Right cardiac atrium (tissue), 5 donors: ENCODE measurements at regions not wholly inside any gene's neighbourhood (a gene's known extent, or its start where the extent isn't known, plus 50 kb on each side); places are given as distances from the start of the nearest gene placed in this dataset.

Experiments
- ATAC-seq, 2 donors: fragments of 200-7000 bp; cut with Tn5 transposase; one replicate each; pipeline versions ENCODE4 v1.8.0 to v1.9.1; 2020; ENCODE audit warnings: moderate library complexity in 2 of 2, mild to moderate bottlenecking in 1 of 2
- DNase-seq, 3 donors: peaks; one replicate each; pipeline ENCODE4 v3.0.0-alpha.2; 2020
- H3K27ac ChIP-seq: one replicate; pipeline ENCODE4 v1.5.1; 2013; ENCODE audit warnings: mild to moderate bottlenecking, low read length, control low read depth, moderate library complexity
- H3K27me3 ChIP-seq: one replicate; pipeline ENCODE4 v1.6.1; 2013; ENCODE audit not compliant: control insufficient read depth, insufficient read depth
- H3K4me1 ChIP-seq: one replicate; pipeline ENCODE4 v1.6.1; 2013; ENCODE audit warnings: low read length; ENCODE audit not compliant: control insufficient read depth, insufficient read depth
- H3K4me3 ChIP-seq: one replicate; pipeline ENCODE4 v1.5.1; 2013; ENCODE audit warnings: low read length, control low read depth
- H3K9me3 ChIP-seq: one replicate; pipeline ENCODE4 v1.6.1; 2013; ENCODE audit warnings: low read length; ENCODE audit not compliant: control insufficient read depth
- WGBS: extraction: QIAGEN DNeasy Blood & Tissue Kit; methylation state at CpG from one replicate; pipeline ENCODE4 v1.1.7; 2013; 5-methylcytosine and 5-hydroxymethylcytosine counted together
- intact Hi-C, 4 donors: fragments of 100-400 bp; cut with DNase I; formaldehyde crosslinking; loops; one replicate each; pipeline versions ENCODE4 v1.11.0 to v1.14.0; 2022 to 2023
- donor health status: healthy with polysubstance abuse.
- donor health status: DM: no; HTN: yes; CAD: no.
- donor health status: DM: no; HTN: no; CAD: no.
- donor health status: DM: no; HTN: yes; CAD: no; lungs with severe emphysema.
- donor health status: DM: yes; HTN: yes; CAD: no.

DNA sequence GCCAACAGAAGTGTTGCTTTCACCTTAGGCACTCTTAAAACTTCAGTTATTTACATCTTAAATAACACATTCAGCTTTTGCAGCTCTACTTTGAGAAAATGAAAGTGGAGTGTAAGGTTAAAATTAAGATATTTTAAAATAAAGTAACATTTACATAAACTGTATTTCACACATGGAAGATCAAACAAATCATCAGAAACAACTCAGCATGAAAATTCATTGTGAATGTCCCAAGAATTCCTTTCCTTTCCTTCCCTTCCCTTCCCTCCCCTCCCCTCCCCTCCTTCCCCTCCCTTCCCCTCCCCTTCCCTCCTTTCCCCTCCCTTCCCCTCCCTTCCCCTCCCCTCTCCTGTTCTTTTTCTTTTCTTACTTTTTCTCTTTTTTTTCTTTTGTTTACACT lies 238.0 kb upstream of the DOK6 start:
- no peaks in the 10 kb centered on the region for H3K4me1 ChIP-seq
- no peaks in the 10 kb centered on the region for H3K9me3 ChIP-seq
- no peak for ATAC-seq
- DNase-seq: no peak
- H3K4me3 ChIP-seq: no peak overlapping the region
- H3K27me3 ChIP-seq: no peaks in the 10 kb centered on the region
- intact Hi-C loops: no loop called here
- no peak overlapping the region for H3K27ac ChIP-seq

DNA sequence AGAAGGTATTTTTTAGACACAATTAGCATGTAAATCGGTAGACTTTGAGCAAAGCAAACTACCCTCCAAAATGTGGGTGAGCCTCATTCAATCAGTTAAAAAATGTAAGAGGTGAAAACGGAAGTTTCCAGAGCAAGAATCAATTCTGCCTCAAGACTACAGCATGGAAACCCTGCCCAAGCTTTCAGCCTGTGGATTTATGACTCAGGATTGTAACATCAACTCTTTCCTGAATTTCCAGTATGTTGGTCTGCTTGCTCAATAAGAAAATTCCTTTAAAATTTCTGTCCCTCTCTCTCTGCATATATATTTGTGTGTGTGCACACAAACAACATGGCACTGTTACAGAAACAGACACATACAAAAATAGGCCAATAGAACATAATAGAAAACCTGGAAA lies 228.6 kb upstream of the DOK6 start:
- intact Hi-C loops: no loop called here
- WGBS: 83% methylated on average over 2 of the region's 2 CpGs
- ATAC-seq (no peak), DNase-seq (no peak)
- Histone ChIP-seq H3K27me3 (no peaks in the 10 kb centered on the region), H3K4me3 (no peak overlapping the region), H3K4me1 (no peaks in the 10 kb centered on the region), H3K27ac (no peak overlapping the region), H3K9me3 (no peaks in the 10 kb centered on the region)

DNA sequence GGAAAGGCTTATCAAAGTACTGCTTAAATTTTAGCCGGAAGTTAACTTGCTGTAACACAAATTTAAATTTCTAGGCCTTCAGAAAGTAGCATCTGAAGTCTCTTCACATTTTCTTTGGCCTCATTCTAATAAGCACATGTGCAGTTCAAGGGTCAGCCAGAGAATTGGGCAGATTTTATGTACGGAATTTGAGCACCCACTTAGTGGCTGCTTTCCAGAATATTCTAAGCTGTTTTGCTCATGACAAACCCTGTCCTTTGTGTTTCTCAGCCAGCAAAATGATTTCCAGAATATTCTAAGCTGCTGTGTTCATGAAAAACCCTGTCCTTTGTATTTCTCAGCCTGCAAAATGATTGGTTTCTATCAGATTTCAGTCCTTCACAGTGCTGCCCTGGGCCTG lies 225.0 kb upstream of the DOK6 start:
- no peak overlapping the region for H3K4me3 ChIP-seq
- no peak overlapping the region for H3K27ac ChIP-seq
- intact Hi-C loops: no loop called here
- H3K4me1 ChIP-seq: no peaks in the 10 kb centered on the region
- 57% methylated on average over 2 of the region's 2 CpGs for WGBS
- H3K27me3 ChIP-seq: no peaks in the 10 kb centered on the region
- no peak for DNase-seq
- H3K9me3 ChIP-seq: no peaks in the 10 kb centered on the region
- no peak for ATAC-seq

DNA sequence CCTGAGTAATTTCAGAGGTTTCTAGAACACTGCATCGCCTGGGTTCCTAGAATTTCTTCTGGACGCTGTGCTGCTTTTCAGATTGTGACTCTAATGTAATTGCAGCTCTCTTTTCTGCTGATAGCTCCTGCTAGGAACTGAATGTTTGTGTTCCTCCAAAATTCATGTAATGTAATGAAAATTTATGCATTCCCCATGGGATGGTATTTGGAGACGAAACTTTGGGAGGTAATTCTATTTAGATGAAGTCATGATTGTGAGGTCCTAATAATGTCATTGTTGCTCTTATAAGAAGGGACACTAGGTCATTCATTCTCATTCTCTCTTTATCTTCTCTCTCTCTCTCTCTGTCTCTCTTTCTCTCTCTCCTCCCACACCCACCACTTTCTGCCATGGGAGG lies 223.9 kb upstream of the DOK6 start:
- no peaks in the 10 kb centered on the region for H3K4me1 ChIP-seq
- intact Hi-C loops: no loop called here
- no peak overlapping the region for H3K4me3 ChIP-seq
- no peaks in the 10 kb centered on the region for H3K9me3 ChIP-seq
- H3K27ac ChIP-seq: no peak overlapping the region
- WGBS: 75% methylated on average over 3 of the region's 3 CpGs
- ATAC-seq (no peak), DNase-seq (no peak)
- H3K27me3 ChIP-seq: no peaks in the 10 kb centered on the region

DNA sequence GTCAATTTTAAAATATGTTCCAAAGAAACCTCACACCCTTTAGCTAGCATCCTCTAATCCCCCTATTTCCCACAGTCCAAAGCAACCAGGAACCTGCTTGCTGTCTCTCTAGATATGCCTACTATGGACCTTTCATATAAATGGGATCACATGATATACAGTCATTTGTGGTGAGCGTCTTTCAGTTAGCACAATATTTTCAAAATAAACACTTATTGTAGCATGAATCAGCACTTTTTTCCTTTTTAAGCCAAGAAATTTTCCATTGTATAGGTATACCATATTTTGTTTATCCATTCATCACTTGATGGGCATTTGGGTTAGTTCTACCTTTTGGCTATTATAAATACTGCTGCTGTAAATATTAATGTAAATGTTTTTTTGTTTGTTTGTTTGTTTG lies 223.0 kb upstream of the DOK6 start:
- no peaks in the 10 kb centered on the region for H3K4me1 ChIP-seq
- no peaks in the 10 kb centered on the region for H3K9me3 ChIP-seq
- ATAC-seq (no peak), DNase-seq (no peak)
- no peak overlapping the region for H3K27ac ChIP-seq
- H3K4me3 ChIP-seq: no peak overlapping the region
- WGBS: 86% methylated on average over 1 of the region's 1 CpG
- H3K27me3 ChIP-seq: no peaks in the 10 kb centered on the region
- intact Hi-C loops: no loop called here

DNA sequence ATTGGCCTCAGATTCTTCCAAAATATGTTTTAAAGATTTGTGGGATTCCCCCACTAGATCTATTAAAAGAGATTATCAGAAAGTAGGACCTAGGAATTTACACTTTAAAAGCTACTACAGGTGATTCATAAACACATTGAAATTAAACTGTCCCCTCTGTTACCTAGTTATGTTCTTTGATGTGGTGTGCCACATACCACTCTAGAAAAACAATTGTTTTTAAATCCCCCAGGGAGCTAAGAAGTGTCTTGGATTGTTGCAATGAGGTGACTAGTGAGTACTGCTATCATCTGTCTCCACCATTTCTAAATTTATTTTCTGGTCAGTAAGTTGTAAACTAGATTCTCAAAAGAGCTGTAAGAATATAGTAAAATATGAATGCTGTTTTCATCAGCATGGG lies 214.5 kb upstream of the DOK6 start:
- H3K4me1 ChIP-seq: no peaks in the 10 kb centered on the region
- DNase-seq: no peak
- H3K9me3 ChIP-seq: no peaks in the 10 kb centered on the region
- intact Hi-C loops: no loop called here
- no peak overlapping the region for H3K4me3 ChIP-seq
- no peak overlapping the region for H3K27ac ChIP-seq
- H3K27me3 ChIP-seq: no peaks in the 10 kb centered on the region
- no peak for ATAC-seq

DNA sequence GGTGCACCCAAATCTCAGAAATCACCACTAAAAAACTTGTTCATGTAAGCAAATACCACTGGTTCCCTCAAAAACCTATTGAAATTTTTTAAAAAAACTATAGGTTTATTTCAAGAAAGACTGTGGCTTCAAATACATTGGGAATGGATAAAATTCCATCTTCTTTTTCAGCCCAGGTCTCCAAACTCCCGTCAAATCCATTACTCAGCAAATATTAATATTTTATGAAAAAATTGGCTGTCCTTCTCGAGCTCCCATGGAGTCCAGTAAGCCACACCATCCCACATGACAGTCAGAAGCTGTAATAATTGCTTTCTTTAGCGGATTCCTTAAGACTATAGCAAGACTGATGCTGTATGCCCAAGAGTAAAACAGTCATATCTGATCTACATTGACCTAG lies 204.4 kb upstream of the DOK6 start:
- H3K4me1 ChIP-seq: no peaks in the 10 kb centered on the region
- H3K27me3 ChIP-seq: no peaks in the 10 kb centered on the region
- H3K9me3 ChIP-seq: no peaks in the 10 kb centered on the region
- H3K4me3 ChIP-seq: no peak overlapping the region
- DNase-seq: no peak
- WGBS: 74% methylated on average over 3 of the region's 3 CpGs
- intact Hi-C loops: no loop called here
- no peak for ATAC-seq
- H3K27ac ChIP-seq: no peak overlapping the region

DNA sequence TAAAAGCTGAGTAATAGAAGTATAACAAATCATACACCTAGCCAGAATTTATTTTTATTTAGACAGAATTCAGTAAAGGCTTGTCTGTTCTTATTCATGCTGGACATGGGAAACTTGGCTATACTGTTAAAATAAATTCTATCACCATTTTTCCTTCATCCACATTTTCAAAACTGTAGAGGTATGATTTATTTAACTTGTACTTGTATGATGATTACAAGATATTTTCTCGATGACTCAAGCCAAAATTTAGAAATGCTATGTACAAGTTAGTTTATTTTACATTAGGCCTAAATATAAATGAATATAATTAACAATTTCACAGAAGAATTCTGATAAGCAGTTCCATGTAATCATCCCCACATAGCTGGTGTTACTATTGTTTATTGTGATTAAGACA lies 194.8 kb upstream of the DOK6 start:
- no peaks in the 10 kb centered on the region for H3K4me1 ChIP-seq
- DNase-seq (no peak), ATAC-seq (no peak)
- H3K4me3 ChIP-seq: no peak overlapping the region
- 46% methylated on average over 1 of the region's 1 CpG for WGBS
- no peak overlapping the region for H3K27ac ChIP-seq
- no peaks in the 10 kb centered on the region for H3K27me3 ChIP-seq
- no peaks in the 10 kb centered on the region for H3K9me3 ChIP-seq
- intact Hi-C loops: no loop called here

DNA sequence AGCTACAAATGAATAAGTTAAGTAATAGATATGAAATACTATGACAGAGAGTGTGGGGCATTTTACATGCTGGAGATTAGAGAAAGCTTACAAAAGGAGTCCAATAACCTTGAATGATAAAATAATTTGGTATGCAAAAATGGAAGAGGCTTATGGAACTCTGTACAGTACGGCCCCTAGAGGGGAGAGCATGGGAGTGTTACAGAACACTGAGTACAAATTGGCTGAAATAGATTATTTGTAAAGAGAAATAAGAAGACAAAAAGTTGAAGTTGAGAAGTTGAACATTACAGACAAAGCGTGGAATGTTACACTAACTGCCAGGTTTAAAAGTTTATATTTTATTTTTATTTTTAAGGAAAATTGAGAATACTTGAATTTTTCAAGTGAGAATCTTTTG lies 192.1 kb upstream of the DOK6 start:
- Histone ChIP-seq H3K9me3 (no peaks in the 10 kb centered on the region), H3K27ac (no peak overlapping the region), H3K4me1 (no peaks in the 10 kb centered on the region), H3K27me3 (no peaks in the 10 kb centered on the region), H3K4me3 (no peak overlapping the region)
- no peak for DNase-seq
- ATAC-seq: no peak
- 85% methylated on average over 2 of the region's 2 CpGs for WGBS
- intact Hi-C loops: no loop called here

DNA sequence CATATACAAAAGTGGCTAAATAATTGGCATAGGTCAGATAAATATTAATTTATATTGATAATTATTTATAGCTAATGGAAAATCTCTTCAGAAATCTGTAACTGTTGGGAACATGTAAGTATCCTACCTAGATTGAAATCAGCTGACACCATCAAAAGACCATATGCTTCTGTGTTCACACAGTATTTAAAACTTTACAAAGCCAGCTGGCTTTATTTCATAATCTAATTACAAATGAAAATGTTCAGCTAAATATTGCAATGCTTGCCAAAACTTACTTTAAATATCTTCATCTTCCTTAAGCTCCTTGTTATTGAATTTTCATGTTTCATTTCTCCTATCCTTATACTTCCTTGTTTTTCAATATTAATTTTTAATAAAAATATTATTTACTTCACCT lies 190.9 kb upstream of the DOK6 start:
- ATAC-seq (no peak), DNase-seq (no peak)
- Histone ChIP-seq H3K9me3 (no peaks in the 10 kb centered on the region), H3K4me1 (no peaks in the 10 kb centered on the region), H3K4me3 (no peak overlapping the region), H3K27ac (no peak overlapping the region), H3K27me3 (no peaks in the 10 kb centered on the region)
- intact Hi-C loops: no loop called here

DNA sequence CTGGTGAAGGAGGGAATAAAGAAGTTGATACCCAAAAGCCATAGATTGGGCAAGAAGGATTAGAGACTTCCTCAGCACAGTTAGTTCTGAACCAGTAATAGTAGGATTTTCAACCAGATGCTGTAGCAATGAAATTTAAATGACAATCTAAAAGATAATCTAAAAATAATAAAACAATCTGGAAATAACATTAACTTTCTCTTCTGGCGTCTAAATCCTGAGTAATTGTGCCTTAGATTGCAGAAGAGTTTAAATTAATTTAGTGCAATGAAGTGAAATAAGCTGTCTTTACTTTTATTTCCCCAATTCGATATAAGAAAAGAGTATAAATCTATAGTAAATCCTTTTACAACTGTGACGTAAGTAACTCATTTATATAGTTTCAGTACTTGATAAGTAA lies 186.8 kb upstream of the DOK6 start:
- no peak for DNase-seq
- intact Hi-C loops: no loop called here

DNA sequence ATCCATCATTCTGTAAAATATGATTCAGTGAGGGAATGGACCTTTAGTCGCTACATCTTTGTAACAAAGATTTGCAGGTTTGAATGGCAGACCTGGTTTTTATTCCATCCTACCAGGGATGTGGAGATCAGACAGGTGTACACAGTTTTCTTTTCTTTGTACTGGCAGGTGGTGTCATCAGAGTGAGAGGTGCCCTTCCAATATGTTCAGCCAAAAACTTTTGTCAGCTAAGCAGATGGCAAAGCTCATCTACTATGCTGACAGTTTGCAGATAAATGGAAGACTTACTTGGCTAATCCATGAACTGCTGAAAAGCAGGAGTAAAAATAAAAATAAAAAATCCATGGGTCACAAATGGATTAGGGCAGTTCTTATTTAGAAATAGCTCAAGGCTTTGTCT lies 185.5 kb upstream of the DOK6 start:
- ATAC-seq (no peak), DNase-seq (no peak)
- Histone ChIP-seq H3K4me3 (no peak overlapping the region), H3K4me1 (no peaks in the 10 kb centered on the region), H3K27me3 (no peaks in the 10 kb centered on the region), H3K27ac (no peak overlapping the region), H3K9me3 (no peaks in the 10 kb centered on the region)
- intact Hi-C loops: no loop called here
- WGBS: 99% methylated on average over 1 of the region's 1 CpG

More for the DNA sequence above, 186.8 kb upstream of the DOK6 start:
- Histone ChIP-seq H3K27me3 (no peaks in the 10 kb centered on the region), H3K4me1 (no peaks in the 10 kb centered on the region), H3K27ac (no peak overlapping the region), H3K9me3 (no peaks in the 10 kb centered on the region), H3K4me3 (no peak overlapping the region)
- 73% methylated on average over 3 of the region's 3 CpGs for WGBS
- no peak for ATAC-seq
